HUES48 (cell line): ENCODE measurements at regions not wholly inside any gene's neighbourhood (a gene's known extent, or its start where the extent isn't known, plus 50 kb on each side); places are given as distances from the start of the nearest gene placed in this dataset.

Experiments
- H3K27ac ChIP-seq: one replicate; pipeline ENCODE4 v1.7.0; 2013; ENCODE audit warnings: low read depth, low read length, inconsistent platforms
- H3K27me3 ChIP-seq: 2 replicates; pipeline ENCODE4 v1.6.1; 2013; ENCODE audit warnings: mild to moderate bottlenecking, low read length; ENCODE audit not compliant: control insufficient read depth, insufficient read depth
- H3K36me3 ChIP-seq: 2 replicates; pipeline ENCODE4 v1.6.1; 2013; ENCODE audit warnings: low read length; ENCODE audit not compliant: control insufficient read depth, insufficient read depth
- H3K4me1 ChIP-seq: 2 replicates; pipeline ENCODE4 v1.6.1; 2013; ENCODE audit warnings: mild to moderate bottlenecking, low read length; ENCODE audit not compliant: control insufficient read depth, insufficient read depth
- H3K4me3 ChIP-seq: 2 replicates; pipeline ENCODE4 v1.5.1; 2013; ENCODE audit warnings: mild to moderate bottlenecking, low read depth, low read length
- H3K9ac ChIP-seq: 2 replicates; pipeline ENCODE4 v1.6.1; 2013; ENCODE audit warnings: mild to moderate bottlenecking, low read depth, low read length, moderate library complexity
- H3K9me3 ChIP-seq: 2 replicates; pipeline ENCODE4 v1.6.1; 2013; ENCODE audit warnings: low read length; ENCODE audit not compliant: control insufficient read depth, insufficient read depth

- Histone ChIP-seq H3K4me3 (no peak overlapping the region), H3K9me3 (no peaks in the 10 kb centered on the region), H3K4me1 (peaks cover 15% of the 10 kb centered on the region), H3K9ac (no peak overlapping the region), H3K27me3 (no peaks in the 10 kb centered on the region), H3K36me3 (no peaks in the 10 kb centered on the region), H3K27ac (no peak overlapping the region)
These were observed 174.1 kb upstream of the PLPP4 start for GRCh38 chr10:120282846-120283492.

- Histone ChIP-seq H3K4me1 (no peaks in the 10 kb centered on the region), H3K27ac (no peak overlapping the region), H3K9me3 (no peaks in the 10 kb centered on the region), H3K36me3 (no peaks in the 10 kb centered on the region), H3K9ac (no peak overlapping the region), H3K27me3 (no peaks in the 10 kb centered on the region), H3K4me3 (no peak overlapping the region)
These were observed 171.6 kb upstream of the PLPP4 start for GRCh38 chr10:120285408-120285807.

- Histone ChIP-seq H3K36me3 (no peaks in the 10 kb centered on the region), H3K4me3 (no peak overlapping the region), H3K27me3 (no peaks in the 10 kb centered on the region), H3K27ac (no peak overlapping the region), H3K9ac (no peak overlapping the region), H3K4me1 (no peaks in the 10 kb centered on the region), H3K9me3 (no peaks in the 10 kb centered on the region)
These were observed 170.7 kb upstream of the PLPP4 start for GRCh38 chr10:120286280-120286679.

GRCh38 chr10:120300513-120300912 lies 156.5 kb upstream of the PLPP4 start:
- Histone ChIP-seq H3K4me1 (no peaks in the 10 kb centered on the region), H3K4me3 (no peak overlapping the region), H3K9me3 (no peaks in the 10 kb centered on the region), H3K36me3 (no peaks in the 10 kb centered on the region), H3K27ac (no peak overlapping the region), H3K27me3 (no peaks in the 10 kb centered on the region), H3K9ac (no peak overlapping the region)

GRCh38 chr10:120308589-120308988 lies 148.4 kb upstream of the PLPP4 start:
- Histone ChIP-seq H3K4me3 (no peak overlapping the region), H3K36me3 (no peaks in the 10 kb centered on the region), H3K4me1 (no peaks in the 10 kb centered on the region), H3K9me3 (no peaks in the 10 kb centered on the region), H3K27me3 (no peaks in the 10 kb centered on the region), H3K9ac (no peak overlapping the region), H3K27ac (no peak overlapping the region)

DNA sequence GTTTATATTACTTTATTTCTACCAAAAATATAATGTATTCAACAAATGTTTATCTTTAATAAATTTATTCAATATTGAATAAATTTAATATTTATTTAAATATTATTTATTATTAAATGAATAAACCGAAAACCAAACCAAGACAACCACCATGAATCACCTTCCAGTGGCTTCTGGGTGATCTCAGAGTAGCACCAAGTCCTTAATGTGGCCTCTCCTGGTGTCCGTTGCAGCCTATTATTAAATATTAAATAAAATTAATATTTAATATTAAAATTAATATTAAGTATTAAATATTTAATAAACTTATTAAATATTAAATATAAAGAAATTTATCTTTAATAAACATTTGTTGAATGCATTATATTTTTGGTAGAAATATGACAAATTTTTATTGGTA lies 143.3 kb upstream of the PLPP4 start:
- no peaks in the 10 kb centered on the region for H3K9me3 ChIP-seq

GRCh38 chr10:120314442-120314841 lies 142.6 kb upstream of the PLPP4 start:
- no peak overlapping the region for H3K27ac ChIP-seq
- H3K4me1 ChIP-seq: no peaks in the 10 kb centered on the region
- H3K4me3 ChIP-seq: no peak overlapping the region
- H3K27me3 ChIP-seq: no peaks in the 10 kb centered on the region
- no peaks in the 10 kb centered on the region for H3K9me3 ChIP-seq
- no peaks in the 10 kb centered on the region for H3K36me3 ChIP-seq
- no peak overlapping the region for H3K9ac ChIP-seq

More for the DNA sequence above, 143.3 kb upstream of the PLPP4 start:
- Histone ChIP-seq H3K27ac (no peak overlapping the region), H3K4me1 (no peaks in the 10 kb centered on the region), H3K4me3 (no peak overlapping the region), H3K9ac (no peak overlapping the region), H3K27me3 (no peaks in the 10 kb centered on the region), H3K36me3 (no peaks in the 10 kb centered on the region)

GRCh38 chr10:120318862-120319261 lies 138.2 kb upstream of the PLPP4 start:
- Histone ChIP-seq H3K9me3 (no peaks in the 10 kb centered on the region), H3K4me1 (no peaks in the 10 kb centered on the region), H3K36me3 (no peaks in the 10 kb centered on the region), H3K27me3 (no peaks in the 10 kb centered on the region), H3K27ac (no peak overlapping the region), H3K4me3 (no peak overlapping the region), H3K9ac (no peak overlapping the region)

- Histone ChIP-seq H3K4me3 (no peak overlapping the region), H3K4me1 (no peaks in the 10 kb centered on the region)
These were observed 129.4 kb upstream of the PLPP4 start for GRCh38 chr10:120327675-120328074.

GRCh38 chr10:120328647-120329046 lies 128.4 kb upstream of the PLPP4 start:
- no peaks in the 10 kb centered on the region for H3K4me1 ChIP-seq
- H3K9ac ChIP-seq: no peak overlapping the region
- H3K27ac ChIP-seq: no peak overlapping the region
- H3K9me3 ChIP-seq: no peaks in the 10 kb centered on the region
- H3K27me3 ChIP-seq: no peaks in the 10 kb centered on the region
- H3K36me3 ChIP-seq: no peaks in the 10 kb centered on the region
- no peak overlapping the region for H3K4me3 ChIP-seq

More at GRCh38 chr10:120327675-120328074, 129.4 kb upstream of the PLPP4 start:
- Histone ChIP-seq H3K9me3 (no peaks in the 10 kb centered on the region), H3K9ac (no peak overlapping the region), H3K36me3 (no peaks in the 10 kb centered on the region), H3K27ac (no peak overlapping the region), H3K27me3 (no peaks in the 10 kb centered on the region)

- no peaks in the 10 kb centered on the region for H3K4me1 ChIP-seq
- no peak overlapping the region for H3K27ac ChIP-seq
- no peaks in the 10 kb centered on the region for H3K36me3 ChIP-seq
- no peaks in the 10 kb centered on the region for H3K9me3 ChIP-seq
- H3K4me3 ChIP-seq: no peak overlapping the region
- no peak overlapping the region for H3K9ac ChIP-seq
- no peaks in the 10 kb centered on the region for H3K27me3 ChIP-seq
These were observed 121.5 kb upstream of the PLPP4 start for GRCh38 chr10:120335553-120335952.
